Smooth muscle cell (in vitro differentiated cells): ENCODE measurements at regions not wholly inside any gene's neighbourhood (a gene's known extent, or its start where the extent isn't known, plus 50 kb on each side); places are given as distances from the start of the nearest gene placed in this dataset.

Experiments used
- DNase-seq: peaks from one replicate; lab custom pipeline; 2025; ENCODE audit not compliant: unreplicated experiment; lab: John Stamatoyannopoulos, UW
- H2AFZ ChIP-seq: fragments of 200-600 bp; sonication (generic); 2 replicates; pipeline ENCODE4 v1.6.0; 2016; ENCODE audit warnings: antibody characterized with exemption, low read depth, mild to moderate bottlenecking
- H3F3A ChIP-seq: fragments of 200-600 bp; sonication (generic); 2 replicates; pipeline ENCODE4 v1.6.0; 2017; ENCODE audit warnings: antibody characterized with exemption, low read depth
- H3K27ac ChIP-seq: fragments of 200-600 bp; sonication (generic); 2 replicates; pipeline ENCODE4 v1.5.1; 2016; ENCODE audit warnings: low read depth, mild to moderate bottlenecking
- H3K27me3 ChIP-seq: fragments of 200-600 bp; sonication (generic); 2 replicates; pipeline ENCODE4 v1.6.1; 2016; ENCODE audit warnings: low read depth, mild to moderate bottlenecking
- H3K36me3 ChIP-seq: fragments of 200-600 bp; sonication (generic); 2 replicates; pipeline ENCODE4 v1.5.1; 2016; ENCODE audit warnings: low read depth
- H3K4me1 ChIP-seq: fragments of 200-600 bp; sonication (generic); 2 replicates; pipeline ENCODE4 v1.5.1; 2016; ENCODE audit warnings: low read depth
- H3K4me2 ChIP-seq: fragments of 200-600 bp; sonication (generic); 2 replicates; pipeline ENCODE4 v1.6.0; 2016; ENCODE audit warnings: mild to moderate bottlenecking
- H3K4me3 ChIP-seq: fragments of 200-600 bp; sonication (generic); 2 replicates; pipeline ENCODE4 v1.5.1; 2016; ENCODE audit warnings: mild to moderate bottlenecking
- H3K79me2 ChIP-seq: fragments of 200-600 bp; sonication (generic); 2 replicates; pipeline ENCODE4 v1.6.0; 2016; ENCODE audit warnings: low read depth, mild to moderate bottlenecking
- H3K9ac ChIP-seq: fragments of 200-600 bp; sonication (generic); 2 replicates; pipeline ENCODE4 v1.6.0; 2016; ENCODE audit warnings: low read depth
- H3K9me3 ChIP-seq: fragments of 200-600 bp; sonication (generic); replicated peaks from 2 replicates; pipeline ENCODE4 v1.5.1; 2016; ENCODE audit warnings: low read depth
- H4K20me1 ChIP-seq: fragments of 200-600 bp; sonication (generic); 2 replicates; pipeline ENCODE4 v1.6.0; 2016; ENCODE audit warnings: low read depth
- CTCF ChIP-seq: fragments of 200-600 bp; sonication (generic); IDR thresholded peaks from 2 replicates; pipeline ENCODE4 v1.5.1; 2017; ENCODE audit warnings: borderline replicate concordance, mild to moderate bottlenecking, antibody characterized with exemption; ENCODE audit not compliant: insufficient read depth, poor library complexity, severe bottlenecking
- WGBS: methylation state at CpG from one replicate; pipeline ENCODE4 v1.1.7; 2016; ENCODE audit warnings: low lambda C conversion rate; 5-methylcytosine and 5-hydroxymethylcytosine counted together

- Histone ChIP-seq H3K36me3 (no peaks in the 10 kb centered on the region), H3K27ac (no peak overlapping the region), H3K79me2 (no peaks in the 10 kb centered on the region), H3K9ac (no peak overlapping the region), H3F3A (no peaks in the 10 kb centered on the region), H3K4me1 (no peaks in the 10 kb centered on the region), H4K20me1 (no peaks in the 10 kb centered on the region), H3K4me3 (no peak overlapping the region), H3K4me2 (no peak overlapping the region), H2AFZ (no peak overlapping the region), H3K9me3 (no peaks in the 10 kb centered on the region), H3K27me3 (no peaks in the 10 kb centered on the region)
- no peak for DNase-seq
- no peak for TF ChIP-seq CTCF
- 93% methylated on average over 1 of the region's 1 CpG for WGBS
Observed at GRCh38 chr2:151085181-151085611, 176.5 kb downstream of the RBM43 start.

- Histone ChIP-seq H3K4me3 (no peak overlapping the region), H4K20me1 (no peaks in the 10 kb centered on the region), H3K9ac (no peak overlapping the region), H2AFZ (no peak overlapping the region), H3K79me2 (no peaks in the 10 kb centered on the region), H3K4me1 (no peaks in the 10 kb centered on the region), H3K27me3 (no peaks in the 10 kb centered on the region), H3K4me2 (no peak overlapping the region), H3K27ac (no peak overlapping the region), H3K9me3 (no peaks in the 10 kb centered on the region), H3F3A (no peaks in the 10 kb centered on the region), H3K36me3 (no peaks in the 10 kb centered on the region)
- no peak for DNase-seq
- 87% methylated on average over 7 of the region's 7 CpGs for WGBS
- no peak for TF ChIP-seq CTCF
Observed at GRCh38 chr2:151083856-151084795, 177.5 kb downstream of the RBM43 start.

- H2AFZ ChIP-seq: no peak overlapping the region
- no peaks in the 10 kb centered on the region for H3K9me3 ChIP-seq
- no peak for TF ChIP-seq CTCF
- no peak overlapping the region for H3K4me2 ChIP-seq
- H3F3A ChIP-seq: no peaks in the 10 kb centered on the region
- no peaks in the 10 kb centered on the region for H3K27me3 ChIP-seq
- H3K9ac ChIP-seq: no peak overlapping the region
- no peaks in the 10 kb centered on the region for H3K4me1 ChIP-seq
- H4K20me1 ChIP-seq: no peaks in the 10 kb centered on the region
- H3K4me3 ChIP-seq: no peak overlapping the region
- no peaks in the 10 kb centered on the region for H3K79me2 ChIP-seq
- no peak overlapping the region for H3K27ac ChIP-seq
- DNase-seq: no peak
- no peaks in the 10 kb centered on the region for H3K36me3 ChIP-seq
Observed at GRCh38 chr2:151078889-151079288, 182.8 kb downstream of the RBM43 start.

- Histone ChIP-seq H3K4me2 (no peak overlapping the region), H3K27me3 (no peaks in the 10 kb centered on the region), H3K4me1 (no peaks in the 10 kb centered on the region), H3F3A (no peaks in the 10 kb centered on the region), H3K9me3 (no peaks in the 10 kb centered on the region), H3K4me3 (no peak overlapping the region), H3K9ac (no peak overlapping the region), H3K79me2 (no peaks in the 10 kb centered on the region), H2AFZ (no peak overlapping the region), H4K20me1 (no peaks in the 10 kb centered on the region), H3K27ac (no peak overlapping the region), H3K36me3 (no peaks in the 10 kb centered on the region)
- TF ChIP-seq CTCF: no peak
- 89% methylated on average over 1 of the region's 1 CpG for WGBS
- no peak for DNase-seq
Observed at GRCh38 chr2:151071906-151072305, 189.8 kb downstream of the RBM43 start.
